Renal cortical epithelial cell (primary cell): ENCODE measurements at regions not wholly inside any gene's neighbourhood (a gene's known extent, or its start where the extent isn't known, plus 50 kb on each side); places are given as distances from the start of the nearest gene placed in this dataset.
A peak's percentile ranks its signal among the peaks of the same experiment; 100 is the strongest.
"Not testable (repeated sequence)": the region's sequence is repeated elsewhere in the genome, so short reads cannot be mapped to it uniquely, and the experiment has no call there.

ENCODE experiments used
- DNase-seq: peaks from one replicate; pipeline ENCODE4 v3.0.0-alpha.2; 2011; ENCODE audit warnings: low read depth

- DNase-seq: no peak
Measured at GRCh38 chr4:126664839-126665238, 967.9 kb upstream of the INTU start.

DNA sequence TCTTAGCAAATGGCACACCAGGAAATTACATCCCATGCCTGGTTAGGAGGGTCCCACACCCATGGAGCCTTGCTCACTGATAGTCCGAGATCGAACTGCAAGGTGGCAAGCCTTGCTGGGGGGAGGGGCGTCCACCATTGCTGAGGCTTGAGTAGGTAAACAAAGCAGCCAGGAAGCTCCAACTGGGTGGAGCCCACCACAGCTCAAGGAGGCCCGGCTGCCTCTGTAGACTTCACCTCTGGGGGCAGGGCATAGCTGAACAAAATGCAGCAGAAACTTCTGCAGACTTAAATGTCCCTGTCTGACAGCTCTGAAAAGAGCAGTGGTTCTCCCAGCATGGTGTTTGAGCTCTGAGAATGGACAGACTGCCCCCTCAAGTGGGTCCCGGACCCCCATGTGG lies 962.7 kb upstream of the INTU start:
- not testable (repeated sequence) for DNase-seq

DNA sequence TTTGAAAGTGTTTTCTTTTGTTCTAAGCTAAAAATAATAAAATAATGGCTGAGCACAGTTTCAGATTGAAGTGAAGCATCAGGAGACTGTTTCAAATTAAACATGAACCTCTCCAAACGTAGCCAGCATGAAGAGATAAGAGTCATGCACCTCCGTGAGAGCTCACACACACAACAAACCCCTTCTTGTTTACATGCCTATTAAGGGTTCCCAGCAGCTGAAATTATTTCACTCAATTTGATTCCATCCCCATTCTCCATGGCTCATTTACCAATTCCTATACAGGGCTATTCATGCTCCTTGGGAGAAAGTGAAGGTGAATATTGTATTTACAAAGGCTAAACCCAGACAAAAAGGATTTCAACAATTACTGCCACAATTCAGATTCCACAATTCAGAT lies 954.1 kb upstream of the INTU start:
- no peak for DNase-seq

DNA sequence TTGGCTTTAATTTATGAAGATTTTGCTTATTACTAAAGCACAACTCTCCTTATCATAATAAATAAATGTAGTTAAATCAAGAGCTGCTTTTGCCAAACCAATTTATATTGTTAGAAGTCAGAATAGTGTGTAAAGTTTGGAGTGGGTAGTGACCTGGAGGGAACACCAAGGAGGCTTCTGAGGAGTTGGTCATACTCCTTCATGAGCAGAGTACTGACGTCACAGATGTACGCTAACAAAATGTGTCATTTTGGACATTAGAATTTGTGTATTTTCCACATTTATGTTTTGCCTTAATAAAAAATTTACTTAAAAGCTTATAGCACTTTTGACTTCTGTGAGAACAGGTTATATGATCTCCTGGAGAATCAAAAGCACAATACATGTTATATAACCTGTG lies 953.5 kb upstream of the INTU start:
- no peak for DNase-seq

DNA sequence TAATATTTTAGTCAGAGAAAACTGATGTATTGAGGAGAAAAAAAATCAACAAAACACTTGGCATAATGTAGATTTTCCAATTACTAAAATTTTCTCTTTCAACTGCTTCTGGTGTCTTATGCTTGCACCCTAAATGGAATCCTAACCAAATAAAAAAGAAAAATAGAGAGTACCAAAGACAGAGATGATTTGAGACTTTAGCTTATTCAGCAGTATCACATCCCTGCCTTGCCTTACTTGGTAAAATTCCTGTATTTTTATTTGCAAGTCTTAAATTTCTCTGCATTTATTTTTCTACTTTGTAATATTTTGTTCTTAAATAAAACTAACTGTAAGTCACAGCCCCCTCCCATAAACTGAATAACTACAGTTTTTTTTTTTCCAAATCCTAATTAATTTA lies 950.5 kb upstream of the INTU start:
- DNase-seq: no peak

- no peak for DNase-seq
Measured at GRCh38 chr4:126686491-126686890, 946.3 kb upstream of the INTU start.

DNA sequence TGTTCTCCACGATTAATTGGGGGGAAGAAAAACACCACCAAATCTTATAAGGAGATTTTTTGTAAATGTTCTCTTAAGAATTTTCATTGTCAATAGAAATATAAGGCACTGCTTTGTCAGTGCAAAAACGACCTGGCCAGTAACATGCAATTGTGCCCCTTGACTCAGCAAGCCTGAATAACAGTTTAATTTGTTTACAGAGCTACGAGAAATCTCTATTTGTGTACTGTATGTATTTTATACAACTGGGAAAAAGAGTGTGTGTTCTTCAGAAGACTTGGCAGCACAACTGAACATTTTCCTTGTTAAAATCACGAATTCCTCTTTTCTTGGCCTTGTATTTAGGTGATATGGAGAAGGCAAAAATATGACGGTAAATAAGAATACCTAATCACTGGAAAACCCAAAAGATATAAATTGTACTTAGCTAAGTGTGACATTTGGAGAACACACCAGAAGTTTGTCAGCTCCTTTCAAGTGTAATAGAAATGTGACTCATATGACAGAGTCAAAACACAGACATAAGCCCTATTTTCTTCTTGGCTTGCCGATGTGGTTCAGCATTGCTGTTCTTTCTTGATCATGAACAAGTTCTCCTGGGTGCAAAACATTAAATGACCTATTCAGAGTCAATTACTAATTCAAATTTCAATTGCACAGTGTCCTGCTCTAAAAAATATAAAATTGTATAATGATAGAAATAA lies 945.0 kb upstream of the INTU start:
- no peak for DNase-seq

- no peak for DNase-seq
Measured at GRCh38 chr4:126691797-126692196, 941.0 kb upstream of the INTU start.

GRCh38 chr4:126697748-126698147 lies 935.0 kb upstream of the INTU start:
- DNase-seq: peak; percentile 58

DNA sequence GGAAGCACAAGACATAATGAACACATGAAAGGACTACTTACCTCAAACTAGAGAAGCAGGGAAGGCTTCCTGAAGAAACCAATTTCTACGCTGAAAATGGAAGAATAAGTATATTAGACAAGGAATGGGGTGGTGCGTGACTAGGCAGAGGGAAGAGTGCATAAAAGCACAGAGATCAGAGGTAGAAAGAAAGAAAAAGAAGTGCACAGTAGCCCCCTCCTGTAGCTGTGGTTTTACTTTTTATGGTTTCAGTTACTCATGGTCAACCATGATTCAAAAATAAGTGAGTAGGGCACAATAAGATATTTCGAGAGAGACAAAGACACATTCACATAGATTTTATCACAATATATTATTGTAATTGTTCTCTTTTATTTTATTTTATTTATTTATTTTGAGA lies 934.5 kb upstream of the INTU start:
- DNase-seq: no peak

DNA sequence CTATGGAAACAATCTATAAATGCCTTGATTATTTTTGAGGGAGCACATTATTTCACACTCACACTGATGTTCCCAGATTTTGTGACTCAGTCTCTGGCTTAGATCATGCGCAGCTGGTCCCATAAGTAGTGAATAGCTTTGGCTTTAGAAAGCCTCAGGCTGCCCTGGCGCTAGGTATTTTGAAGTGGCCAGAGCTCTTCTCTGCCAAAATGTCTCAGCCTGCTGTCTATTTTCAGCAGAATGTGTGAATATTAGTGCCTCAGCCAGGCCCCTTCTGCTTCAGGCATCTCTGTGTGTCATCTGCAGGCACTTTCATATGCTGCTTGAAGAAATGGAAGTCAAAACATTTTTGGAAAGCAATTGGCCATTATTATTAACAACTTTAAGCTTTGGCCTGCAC lies 931.0 kb upstream of the INTU start:
- no peak for DNase-seq

GRCh38 chr4:126702747-126703146 lies 930.0 kb upstream of the INTU start:
- DNase-seq: no peak

GRCh38 chr4:126705266-126705665 lies 927.5 kb upstream of the INTU start:
- peak; percentile 42 for DNase-seq

GRCh38 chr4:126708716-126709115 lies 924.0 kb upstream of the INTU start:
- peak; percentile 67 for DNase-seq

GRCh38 chr4:126710935-126711334 lies 921.8 kb upstream of the INTU start:
- no peak for DNase-seq

GRCh38 chr4:126715067-126715466 lies 917.7 kb upstream of the INTU start:
- no peak for DNase-seq

DNA sequence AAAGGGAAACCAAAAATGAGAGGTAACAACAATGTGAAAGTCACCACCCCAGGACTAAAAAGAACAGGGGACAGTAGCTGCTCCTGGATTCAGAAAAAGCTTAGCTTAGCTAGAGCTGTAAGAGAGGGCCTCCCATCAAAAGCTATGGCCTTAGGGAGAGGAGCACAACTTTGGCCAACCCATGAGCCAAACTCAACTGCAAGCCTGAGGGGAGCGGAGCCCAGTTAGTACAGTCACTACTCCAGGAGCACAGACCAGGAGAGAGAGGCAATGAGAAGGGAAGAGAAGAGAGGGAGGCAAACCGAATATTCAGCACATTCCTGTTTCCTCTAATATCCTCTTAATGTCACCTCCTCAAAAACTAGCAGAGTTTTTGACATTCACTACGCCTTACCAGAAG lies 917.1 kb upstream of the INTU start:
- DNase-seq: no peak

DNA sequence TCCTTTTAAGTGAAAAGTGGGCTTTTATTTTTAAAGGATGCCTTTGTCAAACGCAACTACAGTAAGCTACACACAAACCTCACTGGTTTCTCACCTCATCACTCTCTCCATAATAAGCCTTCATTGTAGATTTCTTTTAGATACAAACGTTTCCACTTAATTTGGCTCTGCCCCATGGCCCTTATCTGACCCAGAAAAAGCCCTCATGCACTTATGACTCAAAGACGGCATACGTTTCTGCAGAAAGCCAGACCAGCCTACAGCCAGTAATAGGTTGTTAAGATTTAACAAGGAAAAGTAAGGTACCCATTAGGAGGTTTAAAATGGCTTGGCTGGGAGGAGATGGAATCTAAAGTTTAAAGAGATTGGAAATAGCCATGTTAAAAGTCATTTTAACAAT lies 914.6 kb upstream of the INTU start:
- no peak for DNase-seq

GRCh38 chr4:126719852-126720251 lies 912.9 kb upstream of the INTU start:
- DNase-seq: no peak

- no peak for DNase-seq
Measured at GRCh38 chr4:126725906-126726305, 906.9 kb upstream of the INTU start.

DNA sequence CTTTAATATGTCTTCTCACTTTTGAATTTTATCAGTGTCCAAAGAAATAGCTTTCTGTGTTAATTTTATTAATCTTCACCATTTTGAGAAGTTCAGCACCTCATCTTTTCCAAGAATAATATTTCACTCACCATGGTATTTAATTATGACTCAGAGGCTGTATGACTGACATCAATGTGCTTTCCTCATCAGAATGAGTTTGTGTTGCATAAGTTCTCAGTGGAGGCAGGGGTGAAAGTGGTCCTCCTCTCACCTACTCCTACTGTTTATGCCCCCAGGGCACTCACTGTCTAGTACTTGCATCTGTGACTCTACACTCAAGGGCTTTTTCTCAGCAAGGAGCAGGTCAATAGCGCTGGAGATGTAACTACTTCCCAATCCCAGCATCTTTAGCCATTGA lies 905.3 kb upstream of the INTU start:
- DNase-seq: peak; percentile 40

DNA sequence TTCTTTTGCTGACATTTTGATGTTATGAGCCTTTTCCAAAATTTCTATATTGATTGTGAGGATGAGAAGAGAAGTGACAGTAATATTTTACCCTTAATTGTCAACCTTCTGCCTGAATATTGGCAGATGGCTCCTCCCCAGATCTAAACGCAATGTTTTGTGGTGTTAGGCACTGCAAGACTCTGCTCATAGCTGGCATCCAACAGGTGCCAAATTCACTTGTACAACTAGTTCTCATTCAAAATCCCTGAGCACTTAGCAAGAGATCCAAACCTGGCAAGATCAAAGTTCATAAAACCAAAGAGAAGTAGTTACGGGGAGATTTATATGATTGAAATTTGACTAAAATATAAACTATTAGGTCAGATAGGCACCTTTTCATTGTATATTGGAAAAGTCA lies 901.7 kb upstream of the INTU start:
- no peak for DNase-seq

DNA sequence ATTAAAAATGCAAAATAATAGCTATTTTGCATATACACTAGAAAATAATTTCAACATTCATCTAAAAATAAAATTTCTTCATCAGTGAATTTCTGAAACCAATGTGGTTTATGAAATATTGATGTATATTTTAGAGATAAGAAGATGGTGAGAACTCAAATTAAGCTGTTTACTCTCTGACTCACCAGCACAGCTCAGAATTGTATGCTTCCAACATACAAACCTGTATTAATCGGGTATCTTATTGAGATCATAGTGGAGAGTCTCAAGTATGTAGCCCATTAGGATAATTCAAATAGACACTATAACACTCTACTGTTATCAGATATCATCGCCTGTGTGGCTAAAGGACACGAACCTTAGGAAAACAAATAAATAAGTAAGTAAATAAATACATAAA lies 899.5 kb upstream of the INTU start:
- DNase-seq: no peak

DNA sequence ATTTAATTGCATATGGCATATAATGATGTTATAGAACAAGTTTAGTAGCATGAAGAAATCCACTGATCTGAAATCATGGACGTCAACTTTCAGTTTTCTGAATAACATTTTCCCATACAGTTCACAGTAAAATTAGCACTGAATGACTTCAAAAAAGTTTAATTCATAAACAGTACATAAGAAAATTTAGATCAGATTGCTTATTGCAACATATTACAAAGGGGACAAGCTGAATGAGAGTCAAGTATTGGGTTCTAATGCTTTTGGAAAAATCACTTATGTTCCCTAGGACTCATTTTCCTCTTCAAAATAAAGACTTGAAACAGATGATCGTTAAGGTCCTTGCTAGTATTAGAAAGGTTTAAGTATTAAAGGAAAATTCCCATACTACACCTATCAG lies 898.3 kb upstream of the INTU start:
- DNase-seq: no peak
